Nephron (organoid): ENCODE measurements at regions not wholly inside any gene's neighbourhood (a gene's known extent, or its start where the extent isn't known, plus 50 kb on each side); places are given as distances from the start of the nearest gene placed in this dataset.

Source experiments
- H3K27ac Mint-ChIP-seq, 3 experiments: 2 replicates each; pipeline ENCODE4 v1.8.0; 2020; ENCODE audit warnings: mixed read lengths in 3 of 3, mild to moderate bottlenecking in 2 of 3, moderate library complexity in 1 of 3
- H3K27me3 Mint-ChIP-seq: 2 replicates; pipeline ENCODE4 v1.8.0; 2021; ENCODE audit warnings: low read depth, mild to moderate bottlenecking, moderate library complexity, mixed read lengths
- H3K36me3 Mint-ChIP-seq: 2 replicates; pipeline ENCODE4 v1.8.0; 2020; ENCODE audit warnings: low read depth, mixed read lengths
- H3K4me1 Mint-ChIP-seq: 2 replicates; pipeline ENCODE4 v1.8.0; 2020; ENCODE audit warnings: mixed read lengths
- H3K4me3 Mint-ChIP-seq, 3 experiments: 2 replicates each; pipeline ENCODE4 v1.8.0; 2020; ENCODE audit warnings: mild to moderate bottlenecking in 3 of 3, mixed read lengths in 3 of 3, moderate library complexity in 2 of 3
- H3K9me3 Mint-ChIP-seq: 2 replicates; pipeline ENCODE4 v1.8.0; 2020; ENCODE audit warnings: mixed read lengths
- TF ChIP-seq, protein P1 (sequence below), 3 experiments: fragments of 200-600 bp; sonication (generic); IDR thresholded peaks; one replicate each; pipeline ENCODE4 v1.5.0; 2021; ENCODE audit warnings: antibody characterized with exemption in 3 of 3; ENCODE audit not compliant: unreplicated experiment in 3 of 3

DNA sequence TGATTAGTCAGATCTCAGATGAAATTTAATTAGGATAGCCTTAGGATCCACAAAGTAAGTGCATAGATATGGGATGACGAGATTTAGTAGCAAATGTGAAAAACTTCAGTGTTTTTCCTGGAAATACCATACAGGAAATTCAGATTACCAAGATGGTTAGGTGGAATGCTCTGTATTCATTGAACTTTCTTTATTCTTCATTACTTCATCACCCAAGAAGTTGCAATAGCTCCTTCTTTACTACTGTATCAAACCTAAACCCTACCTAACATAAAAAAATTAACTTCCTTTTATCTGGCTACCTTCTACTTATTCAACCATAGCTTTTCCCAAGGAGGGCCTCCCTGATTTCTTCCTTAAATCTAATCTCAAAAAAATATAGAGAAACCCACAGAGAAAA, 100.4 kb downstream of the TTC6 start:
- H3K4me3 Mint-ChIP-seq: no peak overlapping the region
- H3K27me3 Mint-ChIP-seq: peaks cover 3% of the 10 kb centered on the region
- peaks cover 22% of the 10 kb centered on the region for H3K9me3 Mint-ChIP-seq
- TF ChIP-seq, protein P1, sequence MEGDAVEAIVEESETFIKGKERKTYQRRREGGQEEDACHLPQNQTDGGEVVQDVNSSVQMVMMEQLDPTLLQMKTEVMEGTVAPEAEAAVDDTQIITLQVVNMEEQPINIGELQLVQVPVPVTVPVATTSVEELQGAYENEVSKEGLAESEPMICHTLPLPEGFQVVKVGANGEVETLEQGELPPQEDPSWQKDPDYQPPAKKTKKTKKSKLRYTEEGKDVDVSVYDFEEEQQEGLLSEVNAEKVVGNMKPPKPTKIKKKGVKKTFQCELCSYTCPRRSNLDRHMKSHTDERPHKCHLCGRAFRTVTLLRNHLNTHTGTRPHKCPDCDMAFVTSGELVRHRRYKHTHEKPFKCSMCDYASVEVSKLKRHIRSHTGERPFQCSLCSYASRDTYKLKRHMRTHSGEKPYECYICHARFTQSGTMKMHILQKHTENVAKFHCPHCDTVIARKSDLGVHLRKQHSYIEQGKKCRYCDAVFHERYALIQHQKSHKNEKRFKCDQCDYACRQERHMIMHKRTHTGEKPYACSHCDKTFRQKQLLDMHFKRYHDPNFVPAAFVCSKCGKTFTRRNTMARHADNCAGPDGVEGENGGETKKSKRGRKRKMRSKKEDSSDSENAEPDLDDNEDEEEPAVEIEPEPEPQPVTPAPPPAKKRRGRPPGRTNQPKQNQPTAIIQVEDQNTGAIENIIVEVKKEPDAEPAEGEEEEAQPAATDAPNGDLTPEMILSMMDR (IDR thresholded peaks at IDR 0.05; ENCODE audit: unreplicated experiment in 3 of 3): no peak
- H3K36me3 Mint-ChIP-seq: no peaks in the 10 kb centered on the region
- H3K4me1 Mint-ChIP-seq: no peaks in the 10 kb centered on the region
- H3K27ac Mint-ChIP-seq: no peak overlapping the region

DNA sequence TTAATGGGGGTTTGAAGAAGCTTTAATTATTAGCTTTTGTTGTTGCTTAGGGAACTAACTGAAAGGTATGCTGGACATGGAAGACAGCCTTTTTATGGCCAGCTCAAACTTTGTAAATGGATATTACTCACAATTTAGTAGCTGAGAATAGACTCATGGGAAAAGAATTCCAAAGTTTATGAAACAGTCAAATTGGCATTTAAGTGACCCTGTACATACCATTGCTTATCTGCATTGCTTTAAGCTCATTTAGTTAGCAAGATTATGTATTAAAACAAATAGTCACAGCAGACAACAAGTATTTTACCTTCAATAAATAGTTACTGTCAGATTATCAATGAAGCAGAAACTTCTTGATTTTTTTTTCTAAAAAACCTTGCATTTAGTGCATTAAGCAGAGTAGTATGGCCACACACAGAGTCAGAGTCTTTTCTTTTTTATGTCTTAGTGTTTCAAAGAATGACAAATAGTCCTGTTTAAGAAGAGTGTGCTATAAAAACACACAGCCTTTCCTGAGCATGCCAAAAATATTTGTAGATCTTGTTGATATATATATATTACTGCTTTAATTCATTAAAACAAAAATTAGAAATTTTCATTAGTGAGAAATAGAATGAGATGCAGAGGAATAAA, 102.2 kb downstream of the TTC6 start:
- Mint-ChIP-seq H3K9me3 (peaks cover 15% of the 10 kb centered on the region), H3K27ac (no peak overlapping the region), H3K36me3 (no peaks in the 10 kb centered on the region), H3K4me1 (no peaks in the 10 kb centered on the region), H3K27me3 (peaks cover 3% of the 10 kb centered on the region), H3K4me3 (no peak overlapping the region)
- TF ChIP-seq, protein P1 (IDR thresholded peaks at IDR 0.05; ENCODE audit: unreplicated experiment in 3 of 3): no peak

DNA sequence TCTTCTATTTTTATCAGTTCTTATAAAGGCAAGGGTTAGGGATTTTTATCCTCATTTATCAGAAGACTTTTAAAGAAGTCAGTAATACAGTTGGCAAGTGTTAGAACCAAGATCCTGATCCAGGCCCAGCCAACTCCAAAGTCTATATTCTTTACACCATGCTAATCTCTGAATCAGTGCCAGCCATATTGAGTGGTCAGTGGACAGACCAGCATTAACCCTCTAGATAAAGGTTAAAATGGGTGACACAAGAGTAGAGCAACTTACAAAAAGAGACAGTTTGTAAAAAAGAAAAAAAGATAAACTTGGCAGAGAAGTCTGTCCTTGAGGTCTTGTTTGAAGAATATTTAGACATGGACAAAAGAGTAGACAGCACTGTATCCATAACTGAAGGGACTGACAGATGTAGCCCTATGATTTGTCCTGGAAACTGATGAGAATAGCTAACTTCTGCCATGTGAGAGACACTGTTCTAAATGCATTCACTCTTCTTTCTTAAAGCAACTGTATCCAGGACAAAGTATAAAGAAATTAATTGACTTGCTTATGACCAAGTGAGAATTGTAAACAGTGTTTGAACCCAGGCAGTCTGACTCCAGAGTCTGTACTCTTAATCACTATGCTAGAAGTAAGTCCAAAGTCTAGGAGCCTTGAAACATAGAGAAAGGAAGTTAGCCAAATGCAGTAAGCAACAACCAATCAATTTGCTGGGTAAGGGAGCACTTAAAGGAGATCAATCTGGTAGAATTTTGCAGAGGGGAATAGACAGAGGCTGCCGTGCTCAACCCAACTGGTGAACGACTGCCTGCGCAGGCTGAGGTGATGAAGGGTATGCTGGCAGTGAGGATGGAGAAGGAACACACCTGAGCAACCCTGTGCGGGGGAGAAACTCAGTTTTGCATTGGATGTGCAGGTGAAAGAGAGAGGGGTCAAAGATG, 103.7 kb downstream of the TTC6 start:
- H3K27ac Mint-ChIP-seq: no peak overlapping the region
- H3K9me3 Mint-ChIP-seq: peaks cover 2% of the 10 kb centered on the region
- H3K4me1 Mint-ChIP-seq: no peaks in the 10 kb centered on the region
- TF ChIP-seq, protein P1 (IDR thresholded peaks at IDR 0.05; ENCODE audit: unreplicated experiment in 3 of 3): no peak
- no peak overlapping the region for H3K4me3 Mint-ChIP-seq
- H3K36me3 Mint-ChIP-seq: no peaks in the 10 kb centered on the region
- peaks cover 3% of the 10 kb centered on the region for H3K27me3 Mint-ChIP-seq

DNA sequence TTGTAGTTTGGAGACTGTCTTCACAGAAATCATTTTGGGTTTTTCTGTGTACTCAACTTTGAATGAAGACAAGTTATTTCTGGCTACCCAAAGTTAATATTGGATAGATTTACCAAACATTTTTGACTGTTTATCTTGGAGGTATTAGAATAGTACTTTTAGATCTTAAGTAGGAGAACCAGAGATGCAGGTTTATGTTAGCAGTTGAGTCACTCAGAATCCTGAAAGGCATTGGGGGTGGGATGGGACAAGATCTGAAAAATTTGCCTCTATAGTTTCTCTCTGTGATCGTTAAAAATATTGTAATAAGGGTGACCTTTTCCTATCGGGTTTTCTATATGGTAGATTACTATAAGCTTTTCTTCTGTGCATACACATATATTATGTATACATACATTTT, 112.3 kb downstream of the TTC6 start:
- H3K27ac Mint-ChIP-seq: no peak overlapping the region
- no peak overlapping the region for H3K4me3 Mint-ChIP-seq
- no peaks in the 10 kb centered on the region for H3K4me1 Mint-ChIP-seq
- TF ChIP-seq, protein P1 (IDR thresholded peaks at IDR 0.05; ENCODE audit: unreplicated experiment in 3 of 3): no peak
- peaks cover 10% of the 10 kb centered on the region for H3K27me3 Mint-ChIP-seq
- no peaks in the 10 kb centered on the region for H3K36me3 Mint-ChIP-seq
- no peaks in the 10 kb centered on the region for H3K9me3 Mint-ChIP-seq

DNA sequence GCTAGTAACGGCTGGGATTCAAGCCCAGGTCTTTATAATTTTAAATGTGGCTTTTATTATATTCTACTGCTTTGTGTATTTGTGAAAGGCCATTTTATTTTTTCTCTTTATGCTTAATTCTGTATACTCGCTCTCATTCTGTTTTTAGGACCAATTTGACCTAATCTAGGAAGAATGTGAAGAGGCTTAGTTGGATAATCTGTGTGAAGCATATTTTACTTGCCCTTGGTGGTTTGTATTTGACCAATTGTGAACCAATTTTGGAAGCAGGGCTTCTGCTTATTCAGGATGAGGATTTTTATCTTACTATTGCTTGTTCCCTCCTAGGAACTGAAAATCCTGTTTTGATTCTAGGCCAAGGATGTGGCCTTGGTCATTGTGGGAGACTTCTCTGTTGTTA, 113.1 kb downstream of the TTC6 start:
- TF ChIP-seq, protein P1 (IDR thresholded peaks at IDR 0.05; ENCODE audit: unreplicated experiment in 3 of 3): no peak
- H3K27ac Mint-ChIP-seq: no peak overlapping the region
- H3K27me3 Mint-ChIP-seq: peaks cover 10% of the 10 kb centered on the region
- no peaks in the 10 kb centered on the region for H3K9me3 Mint-ChIP-seq
- no peak overlapping the region for H3K4me3 Mint-ChIP-seq
- no peaks in the 10 kb centered on the region for H3K36me3 Mint-ChIP-seq
- H3K4me1 Mint-ChIP-seq: no peaks in the 10 kb centered on the region
